ENCODE measurements at regions not wholly inside any gene's neighbourhood (a gene's known extent, or its start where the extent isn't known, plus 50 kb on each side); places are given as distances from the start of the nearest gene placed in this dataset.

DNA sequence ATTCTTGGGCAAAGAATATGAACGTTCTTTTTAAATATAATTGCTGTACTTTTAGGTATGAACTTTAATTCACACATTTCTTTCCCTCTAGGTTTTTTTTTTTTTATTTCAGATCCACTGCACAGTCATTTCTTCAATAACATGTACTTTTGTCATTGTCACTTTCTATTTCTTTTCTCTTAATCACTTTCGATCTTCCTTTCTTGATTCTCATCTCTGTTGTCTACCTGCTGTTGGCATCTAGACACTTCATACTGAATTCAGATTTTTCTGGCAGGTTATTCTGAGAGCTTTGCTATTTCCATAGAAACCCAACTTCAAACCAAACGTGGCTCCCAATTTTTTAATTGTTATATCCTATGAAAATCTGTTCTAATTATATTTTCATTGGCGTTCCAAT lies 211.7 kb upstream of the KLF6 start:
- no peak for DNase-seq

GRCh38 chr10:3995302-3996210 lies 210.5 kb upstream of the KLF6 start:
- no peak for DNase-seq

DNA sequence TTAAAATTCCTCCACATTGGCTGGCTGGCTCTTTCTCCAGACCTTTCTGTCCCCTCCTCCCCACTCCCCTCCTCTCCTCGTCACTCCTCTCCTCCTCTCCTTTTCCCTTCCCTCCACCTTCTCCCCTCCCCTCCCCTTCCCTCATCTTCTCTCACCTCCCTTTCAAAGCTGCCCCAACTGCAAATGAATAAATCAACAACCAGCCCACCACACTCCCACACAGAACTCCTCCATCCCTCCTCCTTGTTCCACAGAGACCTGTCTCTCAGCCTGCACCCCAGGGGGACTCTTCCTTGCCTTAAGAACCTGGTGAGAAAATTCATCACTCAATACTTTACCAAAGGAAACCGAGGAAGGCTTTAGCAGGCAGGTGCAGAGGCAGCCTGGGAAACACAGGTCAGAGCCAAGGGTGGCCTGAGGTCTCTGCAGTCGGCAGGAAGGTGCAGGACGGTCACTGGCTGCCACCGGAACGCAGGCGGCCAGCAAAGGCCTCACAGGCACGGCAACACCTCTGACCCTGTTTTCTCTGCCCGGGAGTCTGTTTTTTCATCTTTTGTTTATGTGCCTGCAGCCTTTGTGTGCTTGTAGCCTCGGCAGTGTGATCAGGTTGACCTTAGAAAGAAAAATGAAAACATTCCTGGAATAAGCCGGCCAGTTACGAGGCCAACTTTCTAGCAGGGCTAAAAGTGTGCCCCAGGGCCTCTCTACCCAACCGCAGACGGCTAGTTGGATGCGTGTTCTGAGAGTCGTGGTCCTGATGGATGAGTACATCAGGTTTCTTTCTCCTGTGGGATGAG lies 207.6 kb upstream of the KLF6 start:
- DNase-seq = no peak

GRCh38 chr10:3990307-3990706 lies 205.3 kb upstream of the KLF6 start:
- no peak for DNase-seq

- DNase-seq = no peak
These were observed 202.3 kb upstream of the KLF6 start for GRCh38 chr10:3987143-3987974.

DNA sequence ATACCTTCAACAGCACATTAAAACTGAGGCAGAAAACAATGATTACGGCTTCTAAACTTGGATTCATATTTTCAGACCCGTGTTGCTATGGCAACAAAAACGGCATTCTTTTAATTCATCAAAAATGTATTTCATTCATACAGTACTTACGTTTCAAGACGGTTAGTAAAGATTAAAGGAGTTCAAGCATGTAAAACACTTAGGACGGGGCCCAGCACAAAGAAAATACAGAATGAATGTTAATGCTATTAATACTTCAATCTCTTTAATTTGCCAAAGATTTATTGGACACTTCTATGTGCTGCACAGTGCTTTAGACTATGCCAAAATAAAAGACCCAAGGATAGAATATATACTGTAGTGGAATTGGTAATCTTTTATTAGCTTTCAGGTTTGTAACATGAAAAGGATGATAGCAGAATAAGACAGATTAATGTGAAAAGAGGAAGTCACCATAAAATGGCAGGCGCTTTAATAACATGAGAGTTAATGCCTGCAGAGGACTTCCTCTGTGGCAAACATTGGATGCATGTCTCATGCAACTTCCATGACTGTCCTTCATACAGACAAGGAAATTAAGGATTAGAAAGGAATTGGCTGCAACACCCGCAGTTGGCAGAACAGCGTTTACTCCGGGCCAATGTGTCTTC lies 201.6 kb upstream of the KLF6 start:
- DNase-seq = peak; percentile 7

GRCh38 chr10:3982746-3983442 lies 197.9 kb upstream of the KLF6 start:
- DNase-seq = no peak

- no peak for DNase-seq
These were observed 196.3 kb upstream of the KLF6 start for GRCh38 chr10:3981300-3981699.

GRCh38 chr10:3980660-3981059 lies 195.7 kb upstream of the KLF6 start:
- peak; percentile 47 for DNase-seq

DNA sequence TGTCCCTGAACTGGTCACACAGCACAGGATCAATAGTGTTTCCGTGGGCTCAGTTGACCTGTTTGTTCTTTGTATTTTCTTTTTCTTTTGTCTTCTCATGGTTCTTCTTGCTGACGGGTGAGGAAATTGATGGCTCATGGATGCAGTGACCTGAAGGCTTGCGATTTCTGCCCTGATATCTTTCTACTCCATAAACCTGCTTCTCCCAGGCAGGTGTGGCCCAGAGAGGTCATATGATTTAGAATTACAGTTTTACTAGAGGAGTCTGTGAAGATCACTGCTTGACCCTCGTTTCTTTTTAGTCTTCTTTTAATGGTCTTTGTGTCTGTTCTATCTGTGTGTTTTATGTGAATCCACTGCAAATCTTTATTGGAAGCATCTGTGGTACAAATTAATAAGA lies 195.1 kb upstream of the KLF6 start:
- no peak for DNase-seq

GRCh38 chr10:3978761-3979160 lies 193.8 kb upstream of the KLF6 start:
- no peak for DNase-seq

- DNase-seq = no peak
These were observed 193.2 kb upstream of the KLF6 start for GRCh38 chr10:3978174-3978573.

DNA sequence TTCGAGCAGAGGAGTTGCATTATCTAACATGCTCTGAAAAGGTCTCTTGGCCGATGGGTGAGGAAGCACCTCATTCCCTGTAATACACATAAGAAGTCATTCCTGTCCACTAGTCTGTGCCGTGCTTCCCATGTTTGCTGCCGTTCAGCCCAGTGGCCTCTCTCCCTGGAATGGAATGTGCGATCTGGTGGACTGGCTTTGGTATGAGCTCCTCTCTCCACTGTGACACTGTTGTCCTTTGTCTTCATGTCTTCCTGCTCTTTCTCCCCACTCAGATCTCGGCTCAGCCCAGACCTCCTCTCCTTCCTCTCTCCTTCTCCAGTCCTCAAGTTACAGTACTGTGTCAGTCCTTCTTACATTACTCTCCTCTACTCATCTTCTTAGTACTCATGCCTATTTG lies 192.8 kb upstream of the KLF6 start:
- DNase-seq = no peak

DNA sequence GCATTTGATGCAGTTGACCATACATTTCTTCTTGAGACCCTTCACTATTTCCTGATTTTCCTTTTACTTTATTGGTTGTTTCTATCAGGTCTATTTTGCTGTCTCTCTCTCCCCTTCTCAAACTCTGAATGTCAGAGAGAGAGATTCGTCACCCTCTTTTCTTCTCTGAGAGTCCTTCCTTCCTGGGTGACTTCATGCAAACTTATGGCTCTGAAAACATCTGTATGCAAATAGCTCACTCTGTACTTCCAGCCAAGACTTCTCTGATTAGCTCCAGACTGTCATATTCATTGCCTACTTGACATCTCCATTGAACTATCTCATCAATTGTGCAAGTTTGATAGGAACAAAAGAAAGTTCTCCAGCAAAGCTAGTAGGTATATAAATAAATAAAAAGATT lies 191.7 kb upstream of the KLF6 start:
- no peak for DNase-seq

DNA sequence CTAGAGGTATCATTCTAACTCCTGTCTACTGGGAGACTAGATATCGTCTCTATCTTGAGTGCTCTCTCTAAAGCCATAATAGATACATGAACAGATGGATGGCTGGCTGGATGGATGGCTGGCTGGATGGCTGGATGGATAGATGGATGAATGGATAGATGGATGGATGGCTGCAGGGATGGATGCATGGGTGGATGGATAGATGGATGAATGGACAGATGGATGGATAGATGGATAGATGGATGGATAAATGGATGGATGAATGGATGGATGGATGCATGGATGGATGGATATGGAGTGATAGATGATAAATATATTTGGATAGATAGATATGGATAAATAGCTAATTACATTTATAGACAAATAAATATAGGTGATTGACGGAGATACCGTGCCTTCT lies 191.2 kb upstream of the KLF6 start:
- DNase-seq = no peak

GRCh38 chr10:3975016-3975415 lies 190.0 kb upstream of the KLF6 start:
- DNase-seq = no peak

GRCh38 chr10:3972460-3973301 lies 187.7 kb upstream of the KLF6 start:
- peak; percentile 79 for DNase-seq

GRCh38 chr10:3971713-3972112 lies 186.7 kb upstream of the KLF6 start:
- no peak for DNase-seq

GRCh38 chr10:3969876-3970666 lies 185.1 kb upstream of the KLF6 start:
- peak; percentile 34 for DNase-seq

DNA sequence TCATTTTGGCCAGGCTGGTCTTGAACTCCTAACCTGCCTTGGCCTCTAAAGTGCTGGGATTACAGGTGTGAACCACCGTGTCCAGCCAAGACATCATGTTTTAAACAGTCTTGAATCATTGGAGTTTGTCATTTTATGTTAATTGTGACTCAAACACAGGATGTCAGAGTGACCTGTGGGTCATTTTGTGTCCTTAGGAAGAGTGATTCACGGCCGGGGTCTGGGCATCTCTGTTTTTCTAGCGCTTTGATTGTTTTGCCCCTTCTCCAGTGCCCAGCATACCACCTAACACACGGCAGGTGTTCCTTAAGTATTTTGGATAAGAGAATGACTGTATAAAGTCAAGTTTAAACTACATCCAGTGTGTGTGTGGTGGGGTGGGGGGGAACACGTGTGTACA lies 183.7 kb upstream of the KLF6 start:
- DNase-seq = no peak

Data from OCI-M1 (cell line).